Neural progenitor cell (in vitro differentiated cells): ENCODE measurements at regions not wholly inside any gene's neighbourhood (a gene's known extent, or its start where the extent isn't known, plus 50 kb on each side); places are given as distances from the start of the nearest gene placed in this dataset.

Experiments
- DNase-seq: peaks from one replicate; pipeline ENCODE4 v3.0.0-alpha.2; 2016; ENCODE audit warnings: low spot score
- H2AFZ ChIP-seq: fragments of 200-600 bp; sonication (generic); replicated peaks from 2 replicates; pipeline ENCODE4 v1.6.1; 2016; ENCODE audit warnings: antibody characterized with exemption
- H3F3A ChIP-seq: fragments of 200-600 bp; sonication (generic); 2 replicates; pipeline ENCODE4 v1.6.1; 2016; ENCODE audit warnings: antibody characterized with exemption, low read depth
- H3K27ac ChIP-seq: fragments of 200-600 bp; sonication (generic); 2 replicates; pipeline ENCODE4 v1.5.1; 2016; ENCODE audit warnings: mild to moderate bottlenecking
- H3K27me3 ChIP-seq: fragments of 200-600 bp; sonication (generic); 2 replicates; pipeline ENCODE4 v1.6.1; 2016; ENCODE audit warnings: mild to moderate bottlenecking, moderate library complexity
- H3K36me3 ChIP-seq: fragments of 200-600 bp; sonication (generic); 2 replicates; pipeline ENCODE4 v1.5.1; 2016
- H3K4me1 ChIP-seq: fragments of 200-600 bp; sonication (generic); 2 replicates; pipeline ENCODE4 v1.6.1; 2016; ENCODE audit warnings: mixed run types
- H3K4me2 ChIP-seq: fragments of 200-600 bp; sonication (generic); 2 replicates; pipeline ENCODE4 v1.6.1; 2016
- H3K4me3 ChIP-seq: fragments of 200-600 bp; sonication (generic); 2 replicates; pipeline ENCODE4 v1.5.1; 2016
- H3K79me2 ChIP-seq: fragments of 200-600 bp; sonication (generic); 2 replicates; pipeline ENCODE4 v1.6.1; 2016; ENCODE audit warnings: low read depth
- H3K9ac ChIP-seq: fragments of 200-600 bp; sonication (generic); 2 replicates; pipeline ENCODE4 v1.6.1; 2016
- H3K9me3 ChIP-seq: fragments of 200-600 bp; sonication (generic); 2 replicates; pipeline ENCODE4 v1.5.1; 2016; ENCODE audit warnings: low read depth
- H4K20me1 ChIP-seq: fragments of 200-600 bp; sonication (generic); 2 replicates; pipeline ENCODE4 v1.6.1; 2016; ENCODE audit warnings: low read depth
- H3K27ac Mint-ChIP-seq: 3 replicates; pipeline ENCODE4 v1.8.0; 2021; ENCODE audit warnings: mixed read lengths
- H3K27me3 Mint-ChIP-seq: 2 replicates; pipeline ENCODE4 v1.8.0; 2022; ENCODE audit warnings: low read depth, mild to moderate bottlenecking, inconsistent platforms, moderate library complexity, mixed read lengths; ENCODE audit not compliant: insufficient read depth
- H3K36me3 Mint-ChIP-seq: 3 replicates; pipeline ENCODE4 v1.8.0; 2021; ENCODE audit warnings: mixed read lengths
- H3K4me1 Mint-ChIP-seq: 3 replicates; pipeline ENCODE4 v1.8.0; 2021; ENCODE audit warnings: mixed read lengths
- H3K4me3 Mint-ChIP-seq: 3 replicates; pipeline ENCODE4 v1.8.0; 2021; ENCODE audit warnings: mild to moderate bottlenecking, moderate library complexity, mixed read lengths
- H3K9me3 Mint-ChIP-seq: 3 replicates; pipeline ENCODE4 v1.8.0; 2020; ENCODE audit warnings: mixed read lengths
- EZH2 ChIP-seq: fragments of 200-600 bp; sonication (generic); IDR thresholded peaks from 2 replicates; pipeline ENCODE4 v1.6.1; 2017; ENCODE audit warnings: antibody characterized with exemption, mild to moderate bottlenecking, moderate library complexity
- EZH2phosphoT487 ChIP-seq: fragments of 200-600 bp; sonication (generic); IDR thresholded peaks from 2 replicates; pipeline ENCODE4 v1.6.1; 2017; ENCODE audit warnings: antibody characterized with exemption
- TF ChIP-seq, protein P1 (sequence below): fragments of 200-600 bp; sonication (generic); IDR thresholded peaks from 2 replicates; pipeline ENCODE4 v1.5.1; 2017; ENCODE audit warnings: antibody characterized with exemption, mild to moderate bottlenecking

DNA sequence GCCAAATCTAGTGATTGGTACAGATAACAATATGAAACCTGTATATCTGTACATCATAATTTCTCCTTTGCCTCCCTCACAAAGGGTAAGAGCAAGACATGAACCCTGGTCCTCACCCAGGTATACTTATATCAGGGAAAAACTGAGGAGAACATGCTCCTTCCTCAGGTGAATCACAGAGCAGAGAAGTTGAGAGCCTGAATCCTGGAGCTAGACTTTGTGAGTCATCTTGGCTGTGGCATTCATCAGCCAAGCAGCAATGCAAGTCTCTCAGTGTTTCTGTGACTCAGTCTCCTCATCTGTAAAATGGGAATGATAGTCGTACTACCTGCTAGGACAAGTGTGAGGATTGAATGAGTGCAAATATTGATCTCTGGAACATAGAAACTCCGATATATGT, 165.7 kb upstream of the ADAMTS9 start:
- no peak overlapping the region for H3K4me3 ChIP-seq
- H3K9ac ChIP-seq = no peak overlapping the region
- no peaks in the 10 kb centered on the region for H3K27me3 Mint-ChIP-seq
- H3F3A ChIP-seq = no peaks in the 10 kb centered on the region
- no peak overlapping the region for H3K4me2 ChIP-seq
- no peaks in the 10 kb centered on the region for H3K79me2 ChIP-seq
- no peaks in the 10 kb centered on the region for H3K9me3 Mint-ChIP-seq
- no peaks in the 10 kb centered on the region for H3K9me3 ChIP-seq
- no peak overlapping the region for H3K27ac ChIP-seq
- no peaks in the 10 kb centered on the region for H3K36me3 ChIP-seq
- no peak overlapping the region for H2AFZ ChIP-seq
- no peaks in the 10 kb centered on the region for H4K20me1 ChIP-seq
- no peak overlapping the region for H3K4me3 Mint-ChIP-seq
- H3K27ac Mint-ChIP-seq = no peak overlapping the region
- peaks cover 10% of the 10 kb centered on the region for H3K4me1 ChIP-seq
- peaks cover 14% of the 10 kb centered on the region for H3K4me1 Mint-ChIP-seq
- H3K36me3 Mint-ChIP-seq = no peaks in the 10 kb centered on the region
- TF ChIP-seq, protein P1, sequence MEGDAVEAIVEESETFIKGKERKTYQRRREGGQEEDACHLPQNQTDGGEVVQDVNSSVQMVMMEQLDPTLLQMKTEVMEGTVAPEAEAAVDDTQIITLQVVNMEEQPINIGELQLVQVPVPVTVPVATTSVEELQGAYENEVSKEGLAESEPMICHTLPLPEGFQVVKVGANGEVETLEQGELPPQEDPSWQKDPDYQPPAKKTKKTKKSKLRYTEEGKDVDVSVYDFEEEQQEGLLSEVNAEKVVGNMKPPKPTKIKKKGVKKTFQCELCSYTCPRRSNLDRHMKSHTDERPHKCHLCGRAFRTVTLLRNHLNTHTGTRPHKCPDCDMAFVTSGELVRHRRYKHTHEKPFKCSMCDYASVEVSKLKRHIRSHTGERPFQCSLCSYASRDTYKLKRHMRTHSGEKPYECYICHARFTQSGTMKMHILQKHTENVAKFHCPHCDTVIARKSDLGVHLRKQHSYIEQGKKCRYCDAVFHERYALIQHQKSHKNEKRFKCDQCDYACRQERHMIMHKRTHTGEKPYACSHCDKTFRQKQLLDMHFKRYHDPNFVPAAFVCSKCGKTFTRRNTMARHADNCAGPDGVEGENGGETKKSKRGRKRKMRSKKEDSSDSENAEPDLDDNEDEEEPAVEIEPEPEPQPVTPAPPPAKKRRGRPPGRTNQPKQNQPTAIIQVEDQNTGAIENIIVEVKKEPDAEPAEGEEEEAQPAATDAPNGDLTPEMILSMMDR = no peak
- TF ChIP-seq EZH2 (no peak), EZH2phosphoT487 (no peak)
- no peak for DNase-seq
- no peaks in the 10 kb centered on the region for H3K27me3 ChIP-seq

DNA sequence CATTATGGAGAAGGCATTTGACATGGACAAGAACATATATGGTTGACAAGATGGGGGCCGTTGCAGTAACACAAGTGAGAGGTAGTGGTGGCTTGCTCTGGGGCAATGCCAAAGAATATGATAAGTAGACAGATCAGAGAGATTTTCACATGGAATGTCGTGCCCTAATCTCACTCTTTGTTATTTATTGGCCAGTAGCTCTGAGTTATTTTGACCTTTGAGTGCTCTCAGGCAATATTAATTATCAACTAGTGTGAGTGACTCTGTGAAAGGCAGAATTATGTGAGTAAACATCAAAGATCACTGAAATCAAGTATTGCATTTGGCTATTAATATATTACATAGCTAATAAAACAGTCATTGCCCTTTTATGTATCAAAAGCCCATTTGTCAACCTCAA, 164.9 kb upstream of the ADAMTS9 start:
- Histone ChIP-seq H3K79me2 (no peaks in the 10 kb centered on the region), H3K36me3 (no peaks in the 10 kb centered on the region)

DNA sequence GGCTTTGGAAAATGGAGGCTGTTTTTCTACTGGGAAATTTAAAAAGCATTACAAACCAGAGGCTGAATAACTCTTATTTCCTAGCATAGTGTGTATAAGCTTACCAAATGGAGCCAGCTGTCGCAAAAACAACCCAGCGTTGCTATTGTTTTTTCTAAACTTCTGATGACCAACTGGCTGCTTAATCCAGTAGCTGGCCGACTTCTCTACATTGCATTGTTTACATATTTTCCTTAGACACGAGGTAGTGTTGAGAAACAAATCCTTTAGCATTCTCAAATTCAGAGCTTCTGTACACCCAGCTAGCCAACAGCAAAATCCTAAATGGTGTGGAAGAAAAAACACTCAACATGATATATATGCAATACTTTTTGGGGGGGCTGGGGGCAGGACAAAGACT, 161.0 kb upstream of the ADAMTS9 start:
- H3K27ac Mint-ChIP-seq = no peak overlapping the region
- Histone ChIP-seq H2AFZ (no peak overlapping the region), H3K9ac (no peak overlapping the region), H4K20me1 (no peaks in the 10 kb centered on the region), H3K4me3 (no peak overlapping the region), H3K9me3 (no peaks in the 10 kb centered on the region), H3K4me1 (no peaks in the 10 kb centered on the region), H3K27ac (no peak overlapping the region), H3K79me2 (no peaks in the 10 kb centered on the region), H3K36me3 (no peaks in the 10 kb centered on the region), H3K4me2 (no peak overlapping the region), H3K27me3 (no peaks in the 10 kb centered on the region), H3F3A (no peaks in the 10 kb centered on the region)
- no peak overlapping the region for H3K4me3 Mint-ChIP-seq
- H3K27me3 Mint-ChIP-seq = peaks cover 5% of the 10 kb centered on the region
- TF ChIP-seq, protein P1 = no peak
- H3K36me3 Mint-ChIP-seq = no peaks in the 10 kb centered on the region
- H3K9me3 Mint-ChIP-seq = no peaks in the 10 kb centered on the region
- peaks cover 13% of the 10 kb centered on the region for H3K4me1 Mint-ChIP-seq
- DNase-seq = no peak

More for the DNA sequence above, 164.9 kb upstream of the ADAMTS9 start:
- no peak for TF ChIP-seq EZH2phosphoT487
- TF ChIP-seq EZH2 = no peak
- TF ChIP-seq, protein P1 = no peak
- Histone ChIP-seq H3F3A (no peaks in the 10 kb centered on the region), H3K9me3 (no peaks in the 10 kb centered on the region), H3K27ac (no peak overlapping the region), H3K4me2 (no peak overlapping the region), H4K20me1 (no peaks in the 10 kb centered on the region), H3K27me3 (no peaks in the 10 kb centered on the region), H3K9ac (no peak overlapping the region), H3K4me1 (peaks cover 10% of the 10 kb centered on the region), H3K4me3 (no peak overlapping the region), H2AFZ (no peak overlapping the region)
- H3K4me3 Mint-ChIP-seq = no peak overlapping the region
- no peak overlapping the region for H3K27ac Mint-ChIP-seq
- H3K27me3 Mint-ChIP-seq = no peaks in the 10 kb centered on the region
- DNase-seq = no peak
- H3K36me3 Mint-ChIP-seq = no peaks in the 10 kb centered on the region
- peaks cover 14% of the 10 kb centered on the region for H3K4me1 Mint-ChIP-seq
- H3K9me3 Mint-ChIP-seq = no peaks in the 10 kb centered on the region
